ENCODE measurements at regions not wholly inside any gene's neighbourhood (a gene's known extent, or its start where the extent isn't known, plus 50 kb on each side); places are given as distances from the start of the nearest gene placed in this dataset.

DNA sequence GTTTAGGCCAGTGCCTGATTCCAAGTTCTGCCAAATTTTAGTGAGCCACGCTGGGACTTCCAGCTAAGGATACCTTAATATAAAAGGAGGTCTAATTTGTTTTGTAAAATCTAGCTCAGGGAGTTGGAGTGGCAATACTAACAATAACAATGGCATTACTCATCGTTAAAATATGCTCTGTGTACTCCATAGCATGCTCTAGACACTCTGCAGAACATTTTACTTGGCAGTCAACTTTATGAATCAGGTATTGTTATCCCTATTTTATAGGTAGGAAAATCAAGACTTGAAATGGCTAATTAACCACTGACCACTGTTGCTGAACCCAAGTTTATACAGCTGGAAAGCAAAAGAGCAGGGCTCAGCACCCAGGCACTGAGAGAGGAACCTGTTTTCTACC lies 485.0 kb upstream of the KIRREL3 start:
- intact Hi-C loops (cut with DNase I), result no loop called here
- H3K4me3 ChIP-seq, result no peak overlapping the region
- H3K4me1 ChIP-seq, result no peaks in the 10 kb centered on the region
- no peaks in the 10 kb centered on the region for H3K27me3 ChIP-seq
- DNase-seq (ENCODE audit: extremely low spot score), result peak; percentile 26
- H3K36me3 ChIP-seq, result no peaks in the 10 kb centered on the region
- WGBS, result 49% methylated on average over 2 of the region's 2 CpGs
- H3K27ac ChIP-seq (replicated peaks in 1 of 4), result no peak overlapping the region
- no peaks in the 10 kb centered on the region for H3K9me3 ChIP-seq
- TF ChIP-seq POLR2AphosphoS5 (IDR thresholded peaks at IDR 0.05), result no peak
- TF ChIP-seq, protein P1, sequence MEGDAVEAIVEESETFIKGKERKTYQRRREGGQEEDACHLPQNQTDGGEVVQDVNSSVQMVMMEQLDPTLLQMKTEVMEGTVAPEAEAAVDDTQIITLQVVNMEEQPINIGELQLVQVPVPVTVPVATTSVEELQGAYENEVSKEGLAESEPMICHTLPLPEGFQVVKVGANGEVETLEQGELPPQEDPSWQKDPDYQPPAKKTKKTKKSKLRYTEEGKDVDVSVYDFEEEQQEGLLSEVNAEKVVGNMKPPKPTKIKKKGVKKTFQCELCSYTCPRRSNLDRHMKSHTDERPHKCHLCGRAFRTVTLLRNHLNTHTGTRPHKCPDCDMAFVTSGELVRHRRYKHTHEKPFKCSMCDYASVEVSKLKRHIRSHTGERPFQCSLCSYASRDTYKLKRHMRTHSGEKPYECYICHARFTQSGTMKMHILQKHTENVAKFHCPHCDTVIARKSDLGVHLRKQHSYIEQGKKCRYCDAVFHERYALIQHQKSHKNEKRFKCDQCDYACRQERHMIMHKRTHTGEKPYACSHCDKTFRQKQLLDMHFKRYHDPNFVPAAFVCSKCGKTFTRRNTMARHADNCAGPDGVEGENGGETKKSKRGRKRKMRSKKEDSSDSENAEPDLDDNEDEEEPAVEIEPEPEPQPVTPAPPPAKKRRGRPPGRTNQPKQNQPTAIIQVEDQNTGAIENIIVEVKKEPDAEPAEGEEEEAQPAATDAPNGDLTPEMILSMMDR (IDR thresholded peaks at IDR 0.05), result no peak
- no peak for TF ChIP-seq POLR2A (IDR thresholded peaks at IDR 0.05; ENCODE audit: low read depth)
- TF ChIP-seq EP300 (IDR thresholded peaks at IDR 0.05), result no peak

DNA sequence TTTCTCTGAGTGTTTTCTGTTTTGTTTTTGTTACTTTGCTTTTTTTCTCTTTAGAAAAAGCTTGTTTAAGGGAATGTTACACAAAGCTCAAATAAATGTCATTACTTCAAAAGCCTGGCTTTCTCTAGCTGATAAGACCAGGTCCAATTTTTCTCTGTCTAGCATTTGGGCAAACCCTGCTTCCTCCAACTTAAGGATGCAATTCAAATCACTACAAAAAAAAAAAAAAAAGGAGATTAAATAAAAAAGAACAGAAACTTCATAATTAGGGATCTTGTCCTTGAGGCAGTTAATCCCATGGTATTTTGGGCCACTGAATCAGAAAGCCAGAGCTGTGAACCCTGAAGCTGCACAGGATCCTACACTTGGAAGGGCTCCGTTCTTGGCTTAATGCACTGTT lies 480.8 kb upstream of the KIRREL3 start:
- no peak overlapping the region for H3K4me3 ChIP-seq
- 82% methylated on average over 1 of the region's 1 CpG for WGBS
- intact Hi-C loops (cut with DNase I), result no loop called here

DNA sequence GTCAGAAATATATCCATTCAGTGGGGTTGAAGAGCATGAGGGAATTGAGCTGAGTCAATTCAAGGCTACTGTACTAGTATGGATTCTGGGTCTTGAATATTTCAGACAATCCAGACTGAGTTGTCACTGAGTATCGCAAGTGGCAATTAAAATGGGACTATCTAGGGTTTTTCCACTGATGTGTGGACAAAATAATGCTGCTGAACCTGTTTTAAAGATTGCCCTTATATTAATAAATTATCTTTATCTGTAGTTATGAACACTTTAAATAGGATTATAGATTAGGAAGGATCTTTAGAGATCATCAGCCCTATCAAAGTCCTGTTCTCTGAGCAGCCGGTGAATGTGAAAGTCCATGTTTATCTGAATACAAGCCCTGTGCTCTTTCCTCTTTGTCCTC lies 478.3 kb upstream of the KIRREL3 start:
- H3K27ac ChIP-seq (replicated peaks in 1 of 4), result no peak overlapping the region
- no peaks in the 10 kb centered on the region for H3K27me3 ChIP-seq
- no peak for DNase-seq (ENCODE audit: extremely low spot score)
- H3K4me3 ChIP-seq, result no peak overlapping the region
- no peaks in the 10 kb centered on the region for H3K4me1 ChIP-seq
- intact Hi-C loops (cut with DNase I), result no loop called here
- no peaks in the 10 kb centered on the region for H3K9me3 ChIP-seq
- no peaks in the 10 kb centered on the region for H3K36me3 ChIP-seq
- TF ChIP-seq POLR2AphosphoS5 (IDR thresholded peaks at IDR 0.05), result no peak
- TF ChIP-seq EP300 (IDR thresholded peaks at IDR 0.05), result no peak
- no peak for TF ChIP-seq POLR2A (IDR thresholded peaks at IDR 0.05; ENCODE audit: low read depth)
- TF ChIP-seq, protein P1 (IDR thresholded peaks at IDR 0.05), result no peak
- 82% methylated on average over 2 of the region's 2 CpGs for WGBS

More for the DNA sequence above, 480.8 kb upstream of the KIRREL3 start:
- TF ChIP-seq, protein P1 (IDR thresholded peaks at IDR 0.05), result no peak
- TF ChIP-seq POLR2AphosphoS5 (IDR thresholded peaks at IDR 0.05) (no peak), POLR2A (IDR thresholded peaks at IDR 0.05; ENCODE audit: low read depth) (no peak), EP300 (IDR thresholded peaks at IDR 0.05) (no peak)
- no peak overlapping the region for H3K27ac ChIP-seq (replicated peaks in 1 of 4)
- no peak for DNase-seq (ENCODE audit: extremely low spot score)
- H3K36me3 ChIP-seq, result no peaks in the 10 kb centered on the region
- no peaks in the 10 kb centered on the region for H3K4me1 ChIP-seq
- no peaks in the 10 kb centered on the region for H3K9me3 ChIP-seq
- no peaks in the 10 kb centered on the region for H3K27me3 ChIP-seq

DNA sequence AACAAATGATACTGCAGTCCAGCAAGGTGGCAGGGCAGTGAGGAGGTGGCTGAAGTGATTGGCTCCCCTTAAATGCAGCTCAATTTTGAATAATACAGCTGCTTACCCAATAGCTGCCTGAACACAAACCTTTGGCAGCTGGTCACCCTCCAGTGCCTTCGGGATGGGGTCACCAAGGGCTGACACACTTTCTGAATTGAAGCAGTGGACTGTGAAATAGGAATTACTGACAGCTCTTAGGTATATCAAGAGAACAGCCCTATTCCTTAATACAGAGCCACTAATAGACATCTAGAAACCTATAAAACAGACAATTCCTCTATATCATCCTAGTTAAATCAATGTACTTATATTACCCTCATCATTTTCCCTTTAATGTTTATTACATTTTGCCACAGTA lies 474.2 kb upstream of the KIRREL3 start:
- DNase-seq (ENCODE audit: extremely low spot score), result no peak
- Histone ChIP-seq H3K4me1 (no peaks in the 10 kb centered on the region), H3K27me3 (no peaks in the 10 kb centered on the region), H3K4me3 (no peak overlapping the region), H3K27ac (replicated peaks in 1 of 4) (no peak overlapping the region), H3K36me3 (no peaks in the 10 kb centered on the region), H3K9me3 (no peaks in the 10 kb centered on the region)
- intact Hi-C loops (cut with DNase I), result no loop called here
- TF ChIP-seq POLR2AphosphoS5 (IDR thresholded peaks at IDR 0.05) (no peak), EP300 (IDR thresholded peaks at IDR 0.05) (no peak), POLR2A (IDR thresholded peaks at IDR 0.05; ENCODE audit: low read depth) (no peak)
- TF ChIP-seq, protein P1 (IDR thresholded peaks at IDR 0.05), result no peak
- 50% methylated on average over 1 of the region's 1 CpG for WGBS

- Histone ChIP-seq H3K27me3 (no peaks in the 10 kb centered on the region), H3K27ac (replicated peaks in 1 of 4) (no peak overlapping the region), H3K9me3 (no peaks in the 10 kb centered on the region), H3K36me3 (no peaks in the 10 kb centered on the region), H3K4me1 (no peaks in the 10 kb centered on the region), H3K4me3 (no peak overlapping the region)
- intact Hi-C loops (cut with DNase I), result no loop called here
- no peak for TF ChIP-seq EP300 (IDR thresholded peaks at IDR 0.05)
- no peak for TF ChIP-seq POLR2AphosphoS5 (IDR thresholded peaks at IDR 0.05)
- TF ChIP-seq POLR2A (IDR thresholded peaks at IDR 0.05; ENCODE audit: low read depth), result no peak
- TF ChIP-seq, protein P1 (IDR thresholded peaks at IDR 0.05), result no peak
- WGBS, result 79% methylated on average over 7 of the region's 7 CpGs
- DNase-seq (ENCODE audit: extremely low spot score), result no peak
Observed at GRCh38 chr11:127472505-127472904, 471.9 kb upstream of the KIRREL3 start.
